GM21717 (cell line): ENCODE measurements at regions not wholly inside any gene's neighbourhood (a gene's known extent, or its start where the extent isn't known, plus 50 kb on each side); places are given as distances from the start of the nearest gene placed in this dataset.

Experiments used
- ATAC-seq: cut with Tn5 transposase; IDR thresholded peaks from one replicate; pipeline ENCODE4 v1.9.1; 2021; ENCODE audit warnings: mild to moderate bottlenecking, moderate library complexity; ENCODE audit not compliant: unreplicated experiment

GRCh38 chr5:93017376-93017775, 563.6 kb downstream of the NR2F1-AS1 start:
- no peak for ATAC-seq

- ATAC-seq: no peak
Observed at GRCh38 chr5:93010616-93011015, 570.4 kb downstream of the NR2F1-AS1 start.

GRCh38 chr5:93010037-93010436, 571.0 kb downstream of the NR2F1-AS1 start:
- ATAC-seq: no peak

- no peak for ATAC-seq
Observed at GRCh38 chr5:93008502-93009207, 572.4 kb downstream of the NR2F1-AS1 start.

- no peak for ATAC-seq
Observed at GRCh38 chr5:93006915-93007314, 574.1 kb downstream of the NR2F1-AS1 start.

GRCh38 chr5:92998456-92998855, 582.6 kb downstream of the NR2F1-AS1 start:
- no peak for ATAC-seq

GRCh38 chr5:92994392-92994791, 586.6 kb downstream of the NR2F1-AS1 start:
- no peak for ATAC-seq

GRCh38 chr5:92992073-92992472, 588.9 kb downstream of the NR2F1-AS1 start:
- ATAC-seq: no peak

- no peak for ATAC-seq
Observed at GRCh38 chr5:92991581-92992067, 589.4 kb downstream of the NR2F1-AS1 start.

- ATAC-seq: no peak
Observed at GRCh38 chr5:92990771-92991170, 590.2 kb downstream of the NR2F1-AS1 start.

GRCh38 chr5:92981001-92981400, 600.0 kb downstream of the NR2F1-AS1 start:
- ATAC-seq: no peak

- ATAC-seq: no peak
Observed at GRCh38 chr5:92980491-92980890, 600.5 kb downstream of the NR2F1-AS1 start.

- no peak for ATAC-seq
Observed at GRCh38 chr5:92979716-92980115, 601.3 kb downstream of the NR2F1-AS1 start.

- no peak for ATAC-seq
Observed at GRCh38 chr5:92977846-92978540, 603.0 kb downstream of the NR2F1-AS1 start.

GRCh38 chr5:92976156-92976555, 604.9 kb downstream of the NR2F1-AS1 start:
- no peak for ATAC-seq

GRCh38 chr5:92969781-92970237, 611.2 kb downstream of the NR2F1-AS1 start:
- no peak for ATAC-seq

- no peak for ATAC-seq
Observed at GRCh38 chr5:92969191-92969780, 611.7 kb downstream of the NR2F1-AS1 start.

GRCh38 chr5:92963800-92964199, 617.2 kb downstream of the NR2F1-AS1 start:
- no peak for ATAC-seq

GRCh38 chr5:92962752-92963151, 618.3 kb downstream of the NR2F1-AS1 start:
- no peak for ATAC-seq

- no peak for ATAC-seq
Observed at GRCh38 chr5:92956886-92957285, 624.1 kb downstream of the NR2F1-AS1 start.

- ATAC-seq: no peak
Observed at GRCh38 chr5:92952243-92952642, 628.8 kb downstream of the NR2F1-AS1 start.

- no peak for ATAC-seq
Observed at GRCh38 chr5:92951746-92952145, 629.3 kb downstream of the NR2F1-AS1 start.
